HG02588 (cell line): ENCODE measurements at regions not wholly inside any gene's neighbourhood (a gene's known extent, or its start where the extent isn't known, plus 50 kb on each side); places are given as distances from the start of the nearest gene placed in this dataset.

Experiments
- ATAC-seq: cut with Tn5 transposase; IDR thresholded peaks from one replicate; pipeline ENCODE4 v1.9.1; 2021; ENCODE audit warnings: mild to moderate bottlenecking, moderate library complexity; ENCODE audit not compliant: unreplicated experiment

DNA sequence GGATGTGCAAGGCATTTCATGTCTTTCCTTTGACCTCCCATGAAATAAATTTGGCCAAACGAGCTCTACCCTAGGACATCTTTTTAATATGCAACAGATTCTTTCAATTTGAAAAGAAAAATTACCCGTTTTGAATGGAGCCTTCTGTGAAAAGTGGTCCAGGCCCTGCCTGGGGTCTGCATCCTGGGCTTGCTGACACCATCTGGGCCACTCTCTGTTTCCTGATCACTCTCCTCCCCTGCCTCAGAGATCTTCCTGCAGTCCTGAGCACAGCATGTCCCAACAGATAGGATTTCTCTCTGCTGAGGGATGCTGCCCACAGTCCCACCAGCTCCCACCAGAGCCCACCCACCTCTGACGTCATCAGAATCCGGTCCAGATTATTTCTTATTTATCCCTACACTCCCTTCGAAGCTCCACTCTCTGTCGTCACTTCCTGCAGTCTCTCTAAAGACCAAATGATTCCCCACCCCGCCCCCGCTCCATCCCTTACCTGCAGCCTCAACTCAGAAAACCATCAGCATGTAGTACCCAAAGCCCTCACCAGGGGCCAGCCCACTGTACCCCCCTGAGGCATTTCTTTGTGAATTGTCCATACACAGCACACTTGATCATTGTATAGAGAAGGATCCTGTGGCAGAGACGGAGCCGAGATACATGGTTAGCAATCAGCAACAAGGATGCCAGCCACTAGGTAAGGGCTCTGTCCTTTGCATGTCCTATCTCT is 192.1 kb upstream of the MGMT start:
- ATAC-seq: no peak

DNA sequence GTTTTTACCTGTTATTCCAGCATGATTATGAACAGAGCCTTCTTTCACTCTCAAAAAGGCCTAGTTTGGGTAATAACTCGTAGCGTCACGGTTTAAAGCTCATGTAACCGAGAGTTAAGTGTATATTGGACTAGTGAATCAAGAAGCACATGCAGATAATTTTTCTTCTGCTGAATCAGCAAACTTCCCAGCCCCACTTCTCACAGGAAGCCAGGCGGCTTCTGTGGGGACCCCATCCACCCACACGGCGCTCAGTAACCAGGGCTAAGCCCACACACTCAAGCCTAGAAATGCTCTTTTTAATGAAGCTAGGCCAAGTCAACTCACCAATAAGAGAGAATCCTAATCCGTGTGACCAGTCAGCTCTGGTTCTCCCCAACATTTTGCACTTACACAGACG is 191.2 kb upstream of the MGMT start:
- ATAC-seq: no peak

DNA sequence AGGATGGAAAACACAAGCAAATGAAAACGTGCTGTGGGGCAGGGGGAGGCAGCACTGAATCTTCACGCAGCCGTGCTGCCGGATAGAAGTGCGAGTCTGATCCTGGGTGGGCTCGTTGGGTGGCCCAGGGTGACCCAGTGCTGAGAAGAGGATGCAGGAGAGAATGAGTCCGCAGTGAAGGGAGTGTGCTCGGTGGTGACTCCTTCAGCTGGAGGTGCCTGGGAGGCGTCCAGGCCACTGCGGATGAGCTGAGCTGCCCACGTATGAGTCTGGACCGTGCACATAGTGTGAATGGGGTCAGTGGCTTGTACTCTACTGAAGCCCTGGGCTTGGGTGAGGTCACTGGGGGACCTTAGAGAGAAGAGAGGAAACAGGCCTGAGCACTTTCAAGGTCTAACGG is 190.0 kb upstream of the MGMT start:
- ATAC-seq: no peak

DNA sequence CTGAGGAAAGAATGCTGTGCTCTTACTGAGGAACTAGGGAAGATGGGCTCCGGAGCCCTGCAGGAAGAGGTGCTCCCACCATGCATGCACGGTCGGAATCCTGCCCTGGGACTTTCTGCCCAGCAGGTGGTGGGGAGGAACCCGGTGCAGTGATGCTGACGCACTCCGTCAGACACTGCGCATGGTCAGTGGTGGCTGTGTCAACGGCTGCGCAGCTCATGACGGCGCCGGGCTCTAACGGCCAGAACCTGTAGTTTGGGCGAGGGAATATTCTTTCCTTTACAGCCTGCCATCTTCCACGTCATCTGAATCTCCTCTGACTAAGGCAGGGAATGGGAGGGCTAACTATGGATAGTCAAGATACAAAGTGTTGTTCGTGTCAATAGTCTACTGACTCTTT is 189.2 kb upstream of the MGMT start:
- ATAC-seq: no peak

DNA sequence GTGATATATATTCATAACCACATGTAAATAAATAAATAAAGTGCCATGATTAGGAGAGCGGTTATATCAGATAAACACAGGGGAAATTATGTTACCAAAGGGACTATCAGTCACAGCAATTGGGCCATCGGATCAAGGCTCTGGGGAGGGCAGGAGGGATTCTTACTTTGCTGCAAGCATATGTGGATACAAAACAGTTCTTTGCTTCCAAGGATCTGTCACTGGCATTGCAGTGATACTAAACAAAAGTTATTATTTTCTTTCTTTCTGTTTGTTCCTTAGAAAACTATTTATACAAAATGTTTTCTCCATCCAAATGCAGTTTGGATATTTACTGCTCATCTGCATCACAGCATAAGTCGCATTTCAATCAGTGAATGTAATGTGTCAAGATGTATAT is 188.4 kb upstream of the MGMT start:
- ATAC-seq: no peak

DNA sequence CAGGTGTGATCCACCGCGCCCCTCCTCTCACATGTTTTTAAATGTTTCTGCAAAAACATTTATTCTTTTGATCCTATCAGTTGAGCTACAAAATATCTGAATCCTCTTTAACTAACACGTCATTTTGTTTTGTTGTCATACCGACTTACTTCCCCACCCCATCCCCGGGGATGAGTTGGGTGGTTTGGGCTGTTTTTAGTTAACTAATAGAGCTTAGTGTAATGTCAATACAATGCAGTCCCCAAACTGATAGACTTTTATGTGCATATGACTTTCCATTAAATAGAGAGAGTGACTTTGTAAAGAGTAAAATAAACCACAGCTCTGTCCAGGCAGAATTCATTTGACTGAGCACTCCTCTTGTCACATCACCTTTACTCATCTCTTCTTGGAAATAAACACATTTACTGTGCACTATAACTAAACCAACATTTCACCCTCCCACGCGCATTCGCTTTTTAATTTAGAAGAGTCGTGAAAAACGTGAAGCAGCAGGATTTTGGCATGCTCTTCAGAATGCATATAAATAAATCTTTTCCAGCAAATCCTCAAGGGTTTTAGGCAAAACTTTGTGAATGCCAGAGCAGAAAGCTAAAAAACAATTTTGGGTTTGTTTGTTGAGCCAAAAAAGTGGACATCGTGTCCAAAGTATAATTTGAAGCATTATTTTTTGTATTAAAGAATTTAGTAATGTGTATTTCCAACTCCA is 187.4 kb upstream of the MGMT start:
- no peak for ATAC-seq

DNA sequence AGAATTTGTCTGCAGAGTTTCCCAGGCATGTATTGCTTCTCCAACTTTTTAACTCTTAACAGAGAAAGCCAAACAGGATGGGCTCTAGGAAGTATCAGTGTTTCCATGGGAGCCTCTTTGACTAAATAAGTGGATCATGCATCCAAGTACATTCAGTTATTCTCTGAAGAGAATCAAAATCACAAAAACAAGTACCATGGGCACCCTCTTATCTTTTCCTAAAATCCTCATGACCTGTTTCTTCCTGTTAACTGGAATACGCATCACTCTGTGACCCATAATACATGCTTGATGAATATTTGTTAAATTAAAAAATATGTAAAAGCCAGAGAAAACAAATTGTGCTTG is 186.9 kb upstream of the MGMT start:
- ATAC-seq: no peak

DNA sequence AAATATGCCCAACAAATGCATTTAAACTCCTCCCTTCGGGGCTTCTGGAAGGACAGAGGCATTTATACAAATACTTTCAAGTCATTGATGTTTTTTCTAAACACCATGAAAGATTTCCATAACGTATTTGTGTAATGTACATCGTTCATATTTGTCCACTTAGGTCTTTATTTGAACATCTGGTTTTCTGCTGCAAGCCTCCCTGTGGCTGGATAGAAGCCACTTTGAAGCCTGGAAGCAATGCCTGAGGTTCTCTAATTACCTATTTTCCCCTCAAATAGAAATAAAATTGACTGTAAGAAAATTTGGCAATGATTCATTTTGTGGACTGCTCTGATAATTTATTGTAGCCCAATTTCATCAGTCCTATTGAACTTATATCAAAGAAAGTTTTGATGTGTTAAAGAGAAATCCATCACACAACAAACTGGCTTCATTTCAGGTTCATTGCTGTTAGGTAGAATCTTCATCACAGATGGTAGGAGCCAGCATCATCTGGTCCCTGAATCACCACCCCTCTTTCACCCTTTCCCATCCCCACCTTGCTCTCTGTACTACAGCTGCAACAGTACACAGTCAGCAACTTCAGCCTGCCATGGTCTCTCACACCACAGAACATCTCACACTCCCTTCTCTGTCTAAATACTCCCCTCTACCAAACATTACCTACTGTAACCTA is 186.0 kb upstream of the MGMT start:
- ATAC-seq: no peak

DNA sequence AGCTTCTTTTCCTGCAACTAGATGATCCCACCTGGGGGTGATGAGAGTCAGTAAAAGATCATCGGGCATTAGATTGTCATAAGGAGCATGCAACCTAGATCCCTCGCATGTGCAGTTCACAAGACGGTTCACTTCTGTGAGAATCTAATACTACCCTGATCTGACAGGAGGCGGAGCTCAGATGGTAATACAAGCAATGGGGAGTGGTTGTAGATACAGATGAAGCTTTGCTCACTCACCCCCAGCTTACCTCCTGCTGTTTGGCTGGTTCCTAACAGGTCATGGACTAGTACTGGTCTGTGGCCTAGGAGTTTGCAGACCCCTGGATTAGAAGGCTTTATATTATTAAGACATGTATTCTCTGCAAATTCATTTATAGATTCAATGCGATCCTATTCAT is 181.6 kb upstream of the MGMT start:
- ATAC-seq: no peak

DNA sequence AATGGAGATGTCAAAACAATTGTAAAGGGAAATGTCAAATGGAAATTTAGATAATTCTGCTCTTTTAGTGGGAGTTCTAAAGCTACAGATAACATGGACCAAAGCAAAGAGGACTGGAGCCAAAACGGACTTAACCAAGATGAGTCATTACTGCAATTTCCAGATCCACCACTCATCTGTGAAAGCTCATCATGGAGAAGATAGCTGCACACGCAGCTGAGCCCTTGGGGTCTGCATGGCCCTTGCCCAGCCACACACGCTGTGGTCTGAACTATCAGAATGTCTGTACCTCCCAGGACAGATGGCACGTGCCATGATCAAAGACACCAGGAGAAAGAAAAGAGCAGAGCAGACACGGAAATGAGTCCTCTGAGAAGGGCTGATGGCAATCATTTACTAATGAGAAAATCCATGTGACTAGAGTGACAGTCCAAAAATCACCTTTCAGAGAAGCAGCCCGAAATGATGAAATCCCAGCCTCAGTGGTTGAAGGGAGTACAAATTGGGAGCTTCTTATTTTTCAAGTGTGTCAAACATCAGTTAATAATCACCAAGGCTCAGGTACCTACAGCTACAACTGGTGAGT is 177.9 kb upstream of the MGMT start:
- no peak for ATAC-seq

DNA sequence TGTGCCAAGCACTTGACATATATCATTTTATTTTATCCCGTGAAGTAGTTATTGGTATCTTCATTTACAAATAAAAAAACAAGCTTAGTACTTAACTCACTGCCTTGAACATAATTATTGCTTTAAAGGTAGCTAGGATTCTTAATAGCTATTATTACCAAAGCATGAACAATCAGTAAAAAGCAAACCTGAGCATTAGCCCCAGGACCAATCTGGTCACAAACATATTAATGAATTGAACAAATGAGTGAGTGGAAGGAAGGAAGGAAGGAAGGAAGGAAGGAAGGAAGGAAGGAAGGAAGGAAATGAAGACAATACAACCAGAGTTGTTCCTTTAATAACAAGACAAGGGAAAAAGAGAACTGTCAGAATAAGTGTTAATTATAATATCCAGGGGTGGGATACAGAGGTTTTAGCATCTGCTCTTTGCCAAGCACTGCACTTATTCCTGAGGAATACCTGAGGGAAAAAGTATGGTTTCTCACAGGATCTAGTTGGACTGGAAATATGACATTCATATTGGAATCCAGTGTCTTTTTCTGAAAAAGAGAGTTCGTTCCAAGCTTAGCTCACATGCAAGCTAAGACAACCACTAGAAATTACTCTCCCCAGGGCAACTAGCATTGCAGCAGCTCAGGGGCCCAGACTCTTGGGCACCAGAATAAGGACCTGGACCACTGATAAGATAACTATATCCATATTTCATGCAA is 172.9 kb upstream of the MGMT start:
- no peak for ATAC-seq

DNA sequence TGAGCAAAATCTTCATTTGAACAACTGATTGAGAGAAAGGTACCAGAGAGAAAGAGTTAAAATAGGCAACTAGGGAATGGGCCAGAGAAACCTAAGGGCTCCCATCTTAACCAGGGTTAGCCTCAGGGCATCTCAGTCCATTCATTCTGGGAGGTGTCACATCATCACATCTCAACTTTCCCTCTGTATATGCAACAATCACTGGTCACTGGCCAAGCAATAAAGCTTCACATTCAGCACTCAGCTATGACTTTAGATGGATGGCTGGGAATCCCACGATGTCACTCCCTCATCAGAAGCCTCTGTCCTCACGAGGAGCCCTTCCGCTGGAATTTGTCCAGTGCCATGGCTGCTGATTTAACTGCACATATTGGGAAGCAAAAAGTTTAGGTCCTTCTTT is 172.1 kb upstream of the MGMT start:
- no peak for ATAC-seq

DNA sequence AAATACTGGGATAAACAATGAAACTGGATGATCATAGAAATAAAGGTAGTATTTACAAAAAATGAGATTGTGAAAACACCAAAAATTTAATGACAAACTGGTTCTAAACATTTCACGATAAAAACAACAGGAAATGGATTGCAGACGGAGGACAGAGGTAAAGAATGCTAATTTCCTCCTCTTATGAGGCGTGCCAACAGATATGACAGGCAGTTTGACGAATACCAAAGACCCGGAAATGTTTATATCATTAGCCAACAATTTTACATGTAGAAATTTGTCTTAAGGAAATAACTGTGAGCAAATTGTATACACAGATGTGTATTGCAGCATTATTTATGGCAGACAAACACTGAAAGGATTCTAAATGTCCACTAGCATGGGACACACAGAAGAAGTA is 162.0 kb upstream of the MGMT start:
- ATAC-seq: no peak

DNA sequence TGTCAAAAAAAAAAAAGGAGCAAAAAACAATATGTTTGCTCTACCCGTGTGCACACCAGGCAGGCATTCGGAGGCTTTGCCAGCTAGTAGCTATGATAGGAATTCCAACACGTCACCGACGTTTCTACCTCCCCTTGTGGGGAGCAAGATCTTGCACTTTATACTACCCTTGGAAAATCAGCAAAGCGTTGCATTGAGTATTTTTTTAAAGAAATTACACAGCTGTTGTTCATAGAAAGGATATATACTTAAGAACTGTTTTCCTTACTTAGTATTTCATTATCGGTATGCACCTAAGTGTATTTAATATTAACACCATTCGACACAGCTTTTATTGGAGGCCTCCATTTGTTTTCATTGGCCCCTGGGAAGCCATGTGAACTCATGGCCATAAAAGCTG is 159.9 kb upstream of the MGMT start:
- no peak for ATAC-seq

DNA sequence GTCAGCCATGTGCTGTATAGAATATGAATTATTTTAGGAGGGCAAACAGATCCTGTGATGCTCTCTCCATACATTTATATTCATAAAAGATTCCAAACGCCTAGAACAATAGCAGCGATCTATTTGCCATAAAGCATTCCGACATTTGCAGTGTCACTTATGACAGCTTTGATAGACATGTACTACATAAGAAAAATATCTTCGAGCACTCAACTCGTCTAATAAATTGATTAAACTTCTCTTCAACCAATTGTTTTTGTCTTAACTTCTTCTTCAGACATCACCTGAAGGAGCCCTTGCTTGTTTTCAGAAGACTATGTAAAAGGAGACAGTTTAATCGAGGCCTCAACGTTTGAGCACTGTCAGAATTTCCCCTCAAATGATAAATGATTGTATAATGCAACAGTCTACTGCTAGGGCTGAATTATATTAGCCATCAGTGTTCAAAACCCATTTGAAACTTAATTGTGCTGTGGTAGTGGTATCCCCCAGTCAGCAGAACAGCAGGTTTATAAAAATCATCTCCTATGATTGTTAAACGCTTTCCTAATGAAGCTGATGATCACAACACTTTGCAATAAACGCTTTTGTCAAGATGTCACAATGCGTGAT is 158.0 kb upstream of the MGMT start:
- no peak for ATAC-seq

DNA sequence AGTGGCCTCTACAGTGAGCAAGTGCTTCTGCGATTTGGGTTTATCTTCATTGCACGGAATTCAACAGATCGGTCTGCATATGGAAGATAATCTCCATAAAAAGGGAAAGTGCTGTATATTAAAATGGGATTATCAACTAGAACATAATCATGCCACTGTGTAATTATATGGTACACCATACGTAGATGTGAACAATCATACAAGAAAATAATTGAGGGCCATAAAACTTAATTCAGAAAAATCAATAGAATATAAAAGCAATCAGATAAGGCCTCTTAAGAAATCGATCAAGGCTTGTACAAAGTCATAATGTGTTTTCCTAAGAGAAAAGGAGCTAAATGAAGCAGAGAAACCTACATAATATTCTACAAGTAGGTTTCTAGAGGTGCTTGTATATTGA is 157.5 kb upstream of the MGMT start:
- no peak for ATAC-seq

DNA sequence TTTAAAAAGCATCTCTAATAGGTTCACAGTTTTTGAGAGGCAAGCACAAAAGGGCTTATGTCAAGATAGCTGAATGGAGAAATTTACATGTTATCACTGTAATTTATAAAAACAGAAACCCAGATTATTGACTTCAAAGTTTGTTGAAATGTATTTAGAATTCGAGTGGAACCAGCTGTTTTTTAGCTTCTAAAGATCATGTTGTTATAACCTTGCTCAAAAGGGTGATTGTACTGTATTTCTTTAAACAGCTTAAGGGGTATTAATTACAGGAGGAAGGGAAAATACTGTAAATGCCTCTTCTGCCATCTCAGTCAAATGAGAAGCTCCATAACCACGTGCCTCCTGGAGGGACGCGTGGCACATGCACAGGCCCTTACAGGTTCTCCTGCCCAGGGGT is 156.2 kb upstream of the MGMT start:
- ATAC-seq: no peak

DNA sequence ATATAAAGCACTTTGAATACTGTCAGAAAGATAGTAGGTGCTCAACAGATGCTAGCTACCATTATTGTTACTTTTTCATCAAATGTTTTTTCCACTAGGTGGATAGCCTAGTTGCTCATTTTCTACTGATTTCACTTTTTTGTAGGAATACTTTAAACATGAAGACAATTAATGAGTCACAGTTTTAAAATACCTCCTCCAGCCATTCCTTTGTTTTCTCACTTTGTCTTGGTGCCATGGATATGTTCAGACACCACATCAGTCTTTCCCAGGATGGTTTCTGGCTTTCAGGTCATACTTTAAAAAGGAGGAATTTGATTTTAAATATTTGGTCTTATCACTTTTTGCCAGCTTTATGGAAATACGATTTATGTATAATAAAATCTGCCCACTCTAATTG is 147.1 kb upstream of the MGMT start:
- ATAC-seq: no peak

DNA sequence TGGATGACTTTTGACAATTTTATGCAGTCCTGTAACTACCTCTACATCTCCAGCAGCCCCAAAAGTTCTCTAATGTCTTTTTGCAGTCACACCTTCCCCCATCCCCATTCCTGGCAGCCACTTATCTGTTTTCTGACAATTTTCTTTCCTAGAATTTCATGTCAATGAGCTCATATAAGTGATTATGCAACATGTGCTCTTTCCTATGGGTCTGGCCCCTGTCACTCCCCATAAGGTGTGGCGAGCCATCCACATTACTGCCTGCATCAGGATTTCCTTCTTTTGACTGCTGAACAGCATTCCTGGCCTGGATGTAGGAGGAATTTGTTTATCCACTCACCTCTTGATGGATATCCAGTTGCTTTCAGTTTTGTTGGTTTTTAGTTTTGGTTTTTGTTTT is 146.7 kb upstream of the MGMT start:
- no peak for ATAC-seq

DNA sequence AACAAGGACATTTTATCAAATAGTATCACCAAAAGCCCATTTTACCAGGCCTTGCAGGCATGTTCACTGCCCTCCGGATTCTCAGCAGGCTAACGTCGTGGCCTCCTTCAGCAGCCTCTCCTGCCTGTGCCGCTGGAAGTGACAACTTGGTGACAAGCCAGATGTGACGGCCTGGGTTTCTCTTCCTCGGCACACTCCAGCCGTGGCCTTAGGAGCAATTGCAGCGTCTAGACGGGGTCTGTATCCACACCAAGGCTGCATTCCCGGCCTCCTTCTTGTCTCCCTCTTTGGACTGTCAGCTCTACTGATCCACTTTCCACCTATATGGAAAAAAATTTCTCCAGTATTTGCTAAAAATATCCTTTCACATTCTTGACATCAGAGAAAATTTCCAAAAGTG is 145.3 kb upstream of the MGMT start:
- ATAC-seq: no peak
